GM19043 (cell line): ENCODE measurements at regions not wholly inside any gene's neighbourhood (a gene's known extent, or its start where the extent isn't known, plus 50 kb on each side); places are given as distances from the start of the nearest gene placed in this dataset.

Source experiments
- ATAC-seq: cut with Tn5 transposase; IDR thresholded peaks from one replicate; pipeline ENCODE4 v1.9.1; 2021; ENCODE audit warnings: low read depth; ENCODE audit not compliant: unreplicated experiment

GRCh38 chr2:15869871-15870270, 70.5 kb upstream of the MYCN start:
- no peak for ATAC-seq

- no peak for ATAC-seq
Measured at GRCh38 chr2:15870565-15870964, 69.8 kb upstream of the MYCN start.

GRCh38 chr2:15871239-15871783, 69.0 kb upstream of the MYCN start:
- ATAC-seq, result no peak

- ATAC-seq, result no peak
Measured at GRCh38 chr2:15872854-15873253, 67.5 kb upstream of the MYCN start.

GRCh38 chr2:15874321-15874720, 66.0 kb upstream of the MYCN start:
- no peak for ATAC-seq

GRCh38 chr2:15874854-15875804, 65.2 kb upstream of the MYCN start:
- ATAC-seq, result no peak

GRCh38 chr2:15875969-15876705, 64.2 kb upstream of the MYCN start:
- no peak for ATAC-seq

- ATAC-seq, result no peak
Measured at GRCh38 chr2:15880226-15881119, 59.9 kb upstream of the MYCN start.

GRCh38 chr2:15881120-15881433, 59.3 kb upstream of the MYCN start:
- ATAC-seq, result no peak

- ATAC-seq, result no peak
Measured at GRCh38 chr2:15881676-15882075, 58.7 kb upstream of the MYCN start.

GRCh38 chr2:15882761-15883497, 57.4 kb upstream of the MYCN start:
- no peak for ATAC-seq

GRCh38 chr2:15883684-15884083, 56.7 kb upstream of the MYCN start:
- no peak for ATAC-seq

GRCh38 chr2:15884790-15885189, 55.6 kb upstream of the MYCN start:
- ATAC-seq, result no peak

GRCh38 chr2:15886231-15886630, 54.1 kb upstream of the MYCN start:
- no peak for ATAC-seq

- ATAC-seq, result no peak
Measured at GRCh38 chr2:15889442-15890123, 50.8 kb upstream of the MYCN start.

- ATAC-seq, result no peak
Measured at GRCh38 chr2:15890124-15890754, 50.1 kb upstream of the MYCN start.
